Astrocyte of the cerebellum (primary cell): ENCODE measurements at regions not wholly inside any gene's neighbourhood (a gene's known extent, or its start where the extent isn't known, plus 50 kb on each side); places are given as distances from the start of the nearest gene placed in this dataset.

Experiments
- DNase-seq: peaks from one replicate; pipeline ENCODE4 v3.0.0-alpha.2; 2011; ENCODE audit warnings: low read depth
- H3K4me3 ChIP-seq: 2 replicates; pipeline ENCODE4 v1.5.1; 2011; ENCODE audit warnings: mild to moderate bottlenecking, low read depth, low read length, moderate library complexity
- in situ Hi-C: cut with HindIII; loops from 2 replicates; pipeline ENCODE4 v1.10.0; 2017; ENCODE audit warnings: low sequenced_read_pairs
- TF ChIP-seq, protein P1 (sequence below): IDR thresholded peaks from 2 replicates; pipeline ENCODE4 v1.5.1; 2012; ENCODE audit warnings: low read length, low read depth, moderate library complexity, mild to moderate bottlenecking; ENCODE audit errors: missing control alignments

- DNase-seq: no peak
- in situ Hi-C loops: no loop called here
- TF ChIP-seq, protein P1, sequence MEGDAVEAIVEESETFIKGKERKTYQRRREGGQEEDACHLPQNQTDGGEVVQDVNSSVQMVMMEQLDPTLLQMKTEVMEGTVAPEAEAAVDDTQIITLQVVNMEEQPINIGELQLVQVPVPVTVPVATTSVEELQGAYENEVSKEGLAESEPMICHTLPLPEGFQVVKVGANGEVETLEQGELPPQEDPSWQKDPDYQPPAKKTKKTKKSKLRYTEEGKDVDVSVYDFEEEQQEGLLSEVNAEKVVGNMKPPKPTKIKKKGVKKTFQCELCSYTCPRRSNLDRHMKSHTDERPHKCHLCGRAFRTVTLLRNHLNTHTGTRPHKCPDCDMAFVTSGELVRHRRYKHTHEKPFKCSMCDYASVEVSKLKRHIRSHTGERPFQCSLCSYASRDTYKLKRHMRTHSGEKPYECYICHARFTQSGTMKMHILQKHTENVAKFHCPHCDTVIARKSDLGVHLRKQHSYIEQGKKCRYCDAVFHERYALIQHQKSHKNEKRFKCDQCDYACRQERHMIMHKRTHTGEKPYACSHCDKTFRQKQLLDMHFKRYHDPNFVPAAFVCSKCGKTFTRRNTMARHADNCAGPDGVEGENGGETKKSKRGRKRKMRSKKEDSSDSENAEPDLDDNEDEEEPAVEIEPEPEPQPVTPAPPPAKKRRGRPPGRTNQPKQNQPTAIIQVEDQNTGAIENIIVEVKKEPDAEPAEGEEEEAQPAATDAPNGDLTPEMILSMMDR: peak; percentile 49
- H3K4me3 ChIP-seq: no peak overlapping the region
These were observed 78.6 kb upstream of the FAM9A start for GRCh38 chrX:8879750-8880149.

DNA sequence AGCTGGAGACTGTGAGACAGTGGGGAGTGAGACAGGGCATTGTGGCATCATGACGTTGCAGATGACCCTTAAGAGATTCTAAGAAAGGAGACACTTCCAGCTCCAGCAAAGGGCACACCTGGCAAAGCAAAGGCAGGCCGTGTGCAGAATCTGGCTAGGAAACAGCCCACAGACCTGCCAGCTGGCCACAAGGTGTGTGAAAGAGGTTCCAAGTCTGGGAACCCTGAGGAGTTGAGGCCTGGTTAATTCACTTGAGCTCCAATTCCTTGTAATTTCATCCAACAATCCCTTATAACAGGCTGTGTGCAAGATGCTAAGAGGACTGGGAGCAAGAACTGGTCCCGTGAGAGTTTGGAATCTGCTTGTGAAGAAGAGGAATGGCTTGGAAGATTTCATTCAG, 72.8 kb upstream of the FAM9A start:
- no peak for DNase-seq
- TF ChIP-seq, protein P1: no peak
- H3K4me3 ChIP-seq: no peak overlapping the region
- in situ Hi-C loops: no loop called here

GRCh38 chrX:8873102-8873501, 71.9 kb upstream of the FAM9A start:
- H3K4me3 ChIP-seq: no peak overlapping the region
- in situ Hi-C loops: no loop called here
- TF ChIP-seq, protein P1: no peak
- no peak for DNase-seq

DNA sequence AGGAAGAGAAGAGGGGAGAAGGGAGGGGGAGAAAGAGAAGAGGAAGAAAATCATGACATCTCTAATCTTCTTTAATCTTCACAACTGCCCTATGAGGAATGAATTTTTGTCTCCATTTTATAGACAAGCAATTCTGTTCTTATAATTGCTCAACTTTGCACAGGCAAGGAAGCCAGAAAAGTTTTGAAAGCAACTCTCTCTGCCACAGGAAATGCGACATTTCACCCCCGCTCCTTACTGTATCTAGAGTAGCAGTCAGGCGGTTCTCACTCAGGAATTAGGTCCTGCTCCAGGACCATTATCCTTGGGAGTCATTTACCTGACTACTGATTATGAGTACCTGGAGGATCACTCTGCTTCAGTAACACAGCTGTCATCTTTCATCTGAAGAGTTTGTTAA, 69.2 kb upstream of the FAM9A start:
- H3K4me3 ChIP-seq: no peak overlapping the region
- DNase-seq: no peak
- TF ChIP-seq, protein P1: no peak
- in situ Hi-C loops: no loop called here

DNA sequence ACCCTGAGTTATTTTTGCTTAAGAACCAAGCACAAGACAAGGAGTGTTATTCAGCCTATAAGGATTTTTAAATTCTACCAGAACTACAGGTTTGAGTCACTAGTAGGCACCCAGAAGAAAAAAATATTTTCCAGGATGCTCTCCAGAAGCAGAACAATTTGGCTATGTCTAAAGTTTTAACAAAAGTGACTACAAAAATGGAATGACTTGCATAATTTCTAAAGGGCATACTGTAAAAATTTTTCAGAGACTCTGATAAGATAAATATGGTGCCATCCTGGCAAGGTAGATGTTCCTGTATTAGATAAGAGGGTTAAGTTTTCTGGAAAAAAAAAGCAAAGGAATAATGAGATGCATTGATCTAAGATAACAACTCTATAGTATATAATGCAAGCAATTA, 68.6 kb upstream of the FAM9A start:
- in situ Hi-C loops: no loop called here
- H3K4me3 ChIP-seq: no peak overlapping the region
- TF ChIP-seq, protein P1: no peak
- DNase-seq: no peak

DNA sequence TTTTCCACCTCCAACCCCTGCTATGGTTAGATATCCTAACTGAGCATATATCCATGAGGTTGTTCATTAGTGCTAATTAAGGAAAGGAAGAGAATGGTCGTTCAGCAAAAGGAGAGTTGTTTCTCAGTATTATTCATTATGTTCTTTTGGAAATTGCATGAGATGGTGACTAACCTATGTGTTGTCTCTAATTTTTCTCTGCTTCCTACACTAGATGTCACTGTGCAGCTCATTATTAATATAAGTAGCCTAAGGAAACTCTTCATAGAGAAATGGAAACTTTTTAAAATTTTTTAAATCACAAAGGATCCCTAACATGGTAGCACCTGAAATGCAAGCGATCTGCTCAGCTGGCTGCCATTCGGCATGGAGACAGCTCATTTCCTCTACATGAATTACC, 67.7 kb upstream of the FAM9A start:
- DNase-seq: no peak
- no peak overlapping the region for H3K4me3 ChIP-seq
- in situ Hi-C loops: no loop called here
- TF ChIP-seq, protein P1: peak; percentile 7
